HFFc6 (cell line): ENCODE measurements at regions not wholly inside any gene's neighbourhood (a gene's known extent, or its start where the extent isn't known, plus 50 kb on each side); places are given as distances from the start of the nearest gene placed in this dataset.

Experiments
- DNase-seq: peaks from one replicate; pipeline ENCODE4 v3.0.0-alpha.2; 2018
- H3K27ac Mint-ChIP-seq: 2 replicates; pipeline ENCODE4 v1.8.0; 2020; ENCODE audit warnings: mild to moderate bottlenecking, mixed read lengths
- H3K27me3 Mint-ChIP-seq: 2 replicates; pipeline ENCODE4 v1.8.0; 2021; ENCODE audit warnings: mild to moderate bottlenecking, moderate library complexity, mixed read lengths; ENCODE audit not compliant: insufficient read depth
- H3K36me3 Mint-ChIP-seq: 2 replicates; pipeline ENCODE4 v1.8.0; 2021; ENCODE audit warnings: low read depth, mixed read lengths
- H3K4me1 Mint-ChIP-seq: 2 replicates; pipeline ENCODE4 v1.8.0; 2020; ENCODE audit warnings: low read depth, mixed read lengths
- H3K4me3 Mint-ChIP-seq: 2 replicates; pipeline ENCODE4 v1.8.0; 2020; ENCODE audit warnings: mild to moderate bottlenecking, moderate library complexity, mixed read lengths
- H3K9me3 Mint-ChIP-seq: 2 replicates; pipeline ENCODE4 v1.8.0; 2020; ENCODE audit warnings: mild to moderate bottlenecking, mixed read lengths
- CTCF ChIP-seq: fragments of 200-600 bp; sonication (generic); IDR thresholded peaks from 2 replicates; pipeline ENCODE4 v1.5.0; 2021; ENCODE audit warnings: antibody characterized with exemption, mild to moderate bottlenecking

- no peaks in the 10 kb centered on the region for H3K36me3 Mint-ChIP-seq
- no peak for DNase-seq
- no peak overlapping the region for H3K4me3 Mint-ChIP-seq
- H3K4me1 Mint-ChIP-seq: peaks cover 29% of the 10 kb centered on the region
- peaks cover 1% of the 10 kb centered on the region; the same call in 1 of the 2 replicates for H3K27me3 Mint-ChIP-seq
- H3K27ac Mint-ChIP-seq: no peak overlapping the region
- no peak for TF ChIP-seq CTCF
- no peaks in the 10 kb centered on the region for H3K9me3 Mint-ChIP-seq
These were observed 302.2 kb downstream of the AASDHPPT start for GRCh38 chr11:106379712-106380111.

GRCh38 chr11:106381895-106382294 is 304.4 kb downstream of the AASDHPPT start:
- no peak for DNase-seq
- H3K4me3 Mint-ChIP-seq: no peak overlapping the region
- peaks cover 1% of the 10 kb centered on the region; the same call in 1 of the 2 replicates for H3K27me3 Mint-ChIP-seq
- peaks cover 46% of the 10 kb centered on the region for H3K4me1 Mint-ChIP-seq
- 0 out of 2 replicates have a peak, but pooled peaks cover 6% of the 10 kb centered on the region for H3K36me3 Mint-ChIP-seq
- H3K9me3 Mint-ChIP-seq: no peaks in the 10 kb centered on the region
- no peak for TF ChIP-seq CTCF
- H3K27ac Mint-ChIP-seq: no peak overlapping the region

- H3K27ac Mint-ChIP-seq: no peak overlapping the region
- TF ChIP-seq CTCF: no peak
- peaks cover 1% of the 10 kb centered on the region; the same call in 1 of the 2 replicates for H3K27me3 Mint-ChIP-seq
- peaks cover 57% of the 10 kb centered on the region for H3K4me1 Mint-ChIP-seq
- peaks cover 11% of the 10 kb centered on the region; the same call in 1 of the 2 replicates for H3K36me3 Mint-ChIP-seq
- no peak overlapping the region; the same call in 1 of the 2 replicates for H3K4me3 Mint-ChIP-seq
- DNase-seq: no peak
- peaks cover 10% of the 10 kb centered on the region; the same call in 1 of the 2 replicates for H3K9me3 Mint-ChIP-seq
These were observed 307.0 kb downstream of the AASDHPPT start for GRCh38 chr11:106384429-106384828.

- H3K4me1 Mint-ChIP-seq: peaks cover 66% of the 10 kb centered on the region
These were observed 309.1 kb downstream of the AASDHPPT start for GRCh38 chr11:106386519-106386918.

GRCh38 chr11:106389101-106389500 is 311.6 kb downstream of the AASDHPPT start:
- Mint-ChIP-seq H3K9me3 (peaks cover 10% of the 10 kb centered on the region; the same call in 1 of the 2 replicates), H3K36me3 (peaks cover 13% of the 10 kb centered on the region; the same call in 1 of the 2 replicates), H3K4me1 (peaks cover 76% of the 10 kb centered on the region), H3K27ac (peak overlapping the region; percentile 71), H3K4me3 (no peak overlapping the region), H3K27me3 (no peaks in the 10 kb centered on the region)
- DNase-seq: peak; percentile 47
- TF ChIP-seq CTCF: no peak

More at GRCh38 chr11:106386519-106386918, 309.1 kb downstream of the AASDHPPT start:
- DNase-seq: no peak
- H3K27me3 Mint-ChIP-seq: peaks cover 1% of the 10 kb centered on the region; the same call in 1 of the 2 replicates
- peaks cover 11% of the 10 kb centered on the region; the same call in 1 of the 2 replicates for H3K36me3 Mint-ChIP-seq
- H3K4me3 Mint-ChIP-seq: no peak overlapping the region
- no peak overlapping the region for H3K27ac Mint-ChIP-seq
- peaks cover 10% of the 10 kb centered on the region; the same call in 1 of the 2 replicates for H3K9me3 Mint-ChIP-seq
- TF ChIP-seq CTCF: no peak
